GM12878 (cell line): ENCODE measurements at regions not wholly inside any gene's neighbourhood (a gene's known extent, or its start where the extent isn't known, plus 50 kb on each side); places are given as distances from the start of the nearest gene placed in this dataset.

Source experiments
- ATAC-seq: fragments of 200-7000 bp; cut with Tn5 transposase; 3 replicates; pipeline ENCODE4 v1.9.1; 2020; ENCODE audit warnings: mild to moderate bottlenecking, moderate library complexity
- BruUV-seq: library from RNA; stranded (reverse); fragments of 400-500 nt; replicated peaks from 2 replicates; lab custom pipeline; 2021; lab: Mats Ljungman, UMichigan
- CTCF ChIA-PET: fragments of 300-600 bp; sonication (Branson Sonifier 250); formaldehyde crosslinking; extraction: SDS; loops from one replicate; lab custom pipeline; 2021; ENCODE audit warnings: inconsistent platforms; lab: Yijun Ruan, JAX
- POLR2A ChIA-PET: fragments of 350-600 bp; formaldehyde crosslinking; extraction: SDS; loops from one replicate; lab custom pipeline; 2021; ENCODE audit warnings: inconsistent platforms; lab: Charles Lee
- RAD21 ChIA-PET: fragments of 300-600 bp; sonication (Branson Sonifier 250); formaldehyde crosslinking; loops from one replicate; lab custom pipeline; 2023; ENCODE audit warnings: antibody characterized with exemption; ENCODE audit not compliant: unreplicated experiment; lab: Charles Lee
- SMC1A ChIA-PET: fragments of 300-600 bp; sonication (Branson Sonifier 250); formaldehyde crosslinking; loops from one replicate; lab custom pipeline; 2023; ENCODE audit not compliant: unreplicated experiment, uncharacterized antibody; lab: Charles Lee
- DNase-seq: peaks from one replicate; pipeline ENCODE4 v3.0.0-alpha.2; 2011; ENCODE audit warnings: low read depth, low spot score
- FAIRE-seq: peaks from 3 replicates; lab custom pipeline; 2011; peaks lifted over from hg19 to GRCh38; lab: Jason Lieb, UNC
- H2AFZ ChIP-seq: 2 replicates; pipeline ENCODE4 v1.6.0; 2011; ENCODE audit warnings: low read depth, low read length, control low read depth; ENCODE audit not compliant: control insufficient read depth
- H3K27ac ChIP-seq: 2 replicates; pipeline ENCODE4 v1.5.1; 2011; ENCODE audit warnings: control low read depth; ENCODE audit not compliant: control insufficient read depth, insufficient read depth
- H3K27me3 ChIP-seq, 2 experiments: replicated peaks in 1 of 2; 2 replicates each; pipeline versions ENCODE4 v1.6.0 to v1.6.1; 2011; ENCODE audit warnings: low read length in 1 of 2; ENCODE audit not compliant: control insufficient read depth in 2 of 2, insufficient read depth in 2 of 2
- H3K36me3 ChIP-seq, 2 experiments: 2 replicates each; pipeline ENCODE4 v1.5.1; 2011; ENCODE audit warnings: low read length in 1 of 2; ENCODE audit not compliant: control insufficient read depth in 2 of 2, insufficient read depth in 2 of 2
- H3K4me1 ChIP-seq: 2 replicates; pipeline ENCODE4 v1.6.1; 2011; ENCODE audit warnings: mild to moderate bottlenecking, low read length, moderate library complexity, mixed read lengths; ENCODE audit not compliant: control insufficient read depth, insufficient read depth
- H3K4me2 ChIP-seq: 2 replicates; pipeline ENCODE4 v1.6.0; 2011; ENCODE audit warnings: control low read depth; ENCODE audit not compliant: control insufficient read depth, insufficient read depth
- H3K4me3 ChIP-seq: fragments of 200-600 bp; sonication (generic); 2 replicates; pipeline ENCODE4 v1.5.1; 2016
- H3K79me2 ChIP-seq: 2 replicates; pipeline ENCODE4 v1.6.0; 2011; ENCODE audit warnings: low read length; ENCODE audit not compliant: control insufficient read depth, insufficient read depth
- H3K9ac ChIP-seq: 2 replicates; pipeline ENCODE4 v1.8.0; 2011; ENCODE audit warnings: low read length, control low read depth, mixed read lengths; ENCODE audit not compliant: control insufficient read depth, insufficient read depth
- H3K9me3 ChIP-seq: replicated peaks from 3 replicates; pipeline ENCODE4 v1.5.1; 2011; ENCODE audit warnings: mild to moderate bottlenecking, low read length; ENCODE audit not compliant: control insufficient read depth, insufficient read depth
- H4K20me1 ChIP-seq: 2 replicates; pipeline ENCODE4 v1.6.0; 2011; ENCODE audit not compliant: control insufficient read depth, insufficient read depth
- CBX5 ChIP-seq: sonication (generic); IDR thresholded peaks from 2 replicates; pipeline ENCODE4 v1.6.1; 2016; ENCODE audit warnings: low read depth, moderate library complexity, mild to moderate bottlenecking, inconsistent platforms
- HDGF ChIP-seq: fragments of 450-650 bp; IDR thresholded peaks from 2 replicates; pipeline ENCODE4 v1.6.1; 2016; ENCODE audit warnings: antibody characterized with exemption
- NR2C2 ChIP-seq: IDR thresholded peaks from 2 replicates; pipeline ENCODE4 v1.6.1; 2011; ENCODE audit warnings: borderline replicate concordance, low read depth; ENCODE audit not compliant: control insufficient read depth, insufficient read length
- STAT3 ChIP-seq: IDR thresholded peaks from 2 replicates; pipeline ENCODE4 v1.6.1; 2011; ENCODE audit warnings: low read depth, low read length, improper control_type of control experiment
- SUPT20H ChIP-seq: IDR thresholded peaks from 2 replicates; pipeline ENCODE4 v1.6.1; 2011; ENCODE audit warnings: low read depth, mild to moderate bottlenecking, low read length, moderate library complexity, borderline replicate concordance; ENCODE audit not compliant: control insufficient read depth
- TCF3 ChIP-seq: IDR thresholded peaks from 2 replicates; pipeline ENCODE4 v1.6.1; 2012; ENCODE audit warnings: low read depth, mild to moderate bottlenecking, low read length, borderline replicate concordance; ENCODE audit not compliant: insufficient read depth
- WGBS: methylation state at CpG from one replicate; pipeline ENCODE4 v1.1.6; 2016; ENCODE audit warnings: low lambda C conversion rate; ENCODE audit not compliant: insufficient replicate concordance, insufficient coverage; ENCODE audit errors: missing lambda C conversion rate; 5-methylcytosine and 5-hydroxymethylcytosine counted together
- in situ Hi-C: fragments of 300-500 bp; cut with MboI; formaldehyde crosslinking; loops from 9 replicates; pipeline ENCODE4 v1.14.3; 2018; ENCODE audit warnings: mixed read lengths
- intact Hi-C: fragments of 100-400 bp; cut with micrococcal nuclease; formaldehyde crosslinking; loops from one replicate; pipeline ENCODE4 v1.14.2; 2022; ENCODE audit not compliant: unreplicated experiment
- TF ChIP-seq, protein P1 (sequence below): fragments of 450-650 bp; IDR thresholded peaks from 2 replicates; pipeline ENCODE4 v1.6.1; 2017; ENCODE audit warnings: antibody characterized with exemption, mild to moderate bottlenecking, moderate library complexity
- TF ChIP-seq, protein P2 (sequence below): IDR thresholded peaks from 2 replicates; pipeline ENCODE4 v1.6.1; 2012; ENCODE audit warnings: low read depth, low read length, improper control_type of control experiment
- TF ChIP-seq, protein P3 (sequence below): IDR thresholded peaks from 2 replicates; pipeline ENCODE4 v1.6.1; 2012; ENCODE audit warnings: improper control_type of control experiment, low read depth, low read length; ENCODE audit not compliant: insufficient replicate concordance
- TF ChIP-seq, protein P4 (sequence below): fragments of 450-650 bp; formaldehyde crosslinking; IDR thresholded peaks from 2 replicates; pipeline ENCODE4 v1.4.0; 2022; ENCODE audit warnings: mild to moderate bottlenecking, moderate library complexity

DNA sequence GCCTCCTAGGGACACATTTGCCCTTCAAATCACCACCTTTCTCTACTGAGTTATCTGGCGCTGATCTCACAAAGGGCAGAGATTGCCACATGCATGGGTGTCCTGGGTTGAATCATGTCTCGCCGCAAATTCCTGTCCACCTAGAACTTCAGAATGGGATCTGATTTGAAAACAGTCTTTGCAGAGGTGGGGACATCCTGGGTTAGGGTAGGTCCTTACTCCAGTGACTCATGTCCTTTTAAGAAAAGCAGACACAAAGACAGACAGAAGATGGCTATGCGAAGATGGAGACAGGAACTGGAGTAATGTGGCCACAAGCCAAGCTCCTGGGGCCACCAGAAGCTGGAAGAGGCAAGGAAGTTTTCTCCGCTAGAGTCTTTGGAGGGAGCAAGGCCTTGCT, 197.4 kb upstream of the SMIM21 start (continued):
- TF ChIP-seq, protein P1, sequence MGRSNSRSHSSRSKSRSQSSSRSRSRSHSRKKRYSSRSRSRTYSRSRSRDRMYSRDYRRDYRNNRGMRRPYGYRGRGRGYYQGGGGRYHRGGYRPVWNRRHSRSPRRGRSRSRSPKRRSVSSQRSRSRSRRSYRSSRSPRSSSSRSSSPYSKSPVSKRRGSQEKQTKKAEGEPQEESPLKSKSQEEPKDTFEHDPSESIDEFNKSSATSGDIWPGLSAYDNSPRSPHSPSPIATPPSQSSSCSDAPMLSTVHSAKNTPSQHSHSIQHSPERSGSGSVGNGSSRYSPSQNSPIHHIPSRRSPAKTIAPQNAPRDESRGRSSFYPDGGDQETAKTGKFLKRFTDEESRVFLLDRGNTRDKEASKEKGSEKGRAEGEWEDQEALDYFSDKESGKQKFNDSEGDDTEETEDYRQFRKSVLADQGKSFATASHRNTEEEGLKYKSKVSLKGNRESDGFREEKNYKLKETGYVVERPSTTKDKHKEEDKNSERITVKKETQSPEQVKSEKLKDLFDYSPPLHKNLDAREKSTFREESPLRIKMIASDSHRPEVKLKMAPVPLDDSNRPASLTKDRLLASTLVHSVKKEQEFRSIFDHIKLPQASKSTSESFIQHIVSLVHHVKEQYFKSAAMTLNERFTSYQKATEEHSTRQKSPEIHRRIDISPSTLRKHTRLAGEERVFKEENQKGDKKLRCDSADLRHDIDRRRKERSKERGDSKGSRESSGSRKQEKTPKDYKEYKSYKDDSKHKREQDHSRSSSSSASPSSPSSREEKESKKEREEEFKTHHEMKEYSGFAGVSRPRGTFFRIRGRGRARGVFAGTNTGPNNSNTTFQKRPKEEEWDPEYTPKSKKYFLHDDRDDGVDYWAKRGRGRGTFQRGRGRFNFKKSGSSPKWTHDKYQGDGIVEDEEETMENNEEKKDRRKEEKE: no peak
- TF ChIP-seq NR2C2 (no peak), CBX5 (no peak), STAT3 (no peak)
- TF ChIP-seq, protein P2, sequence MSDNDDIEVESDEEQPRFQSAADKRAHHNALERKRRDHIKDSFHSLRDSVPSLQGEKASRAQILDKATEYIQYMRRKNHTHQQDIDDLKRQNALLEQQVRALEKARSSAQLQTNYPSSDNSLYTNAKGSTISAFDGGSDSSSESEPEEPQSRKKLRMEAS: no peak

DNA sequence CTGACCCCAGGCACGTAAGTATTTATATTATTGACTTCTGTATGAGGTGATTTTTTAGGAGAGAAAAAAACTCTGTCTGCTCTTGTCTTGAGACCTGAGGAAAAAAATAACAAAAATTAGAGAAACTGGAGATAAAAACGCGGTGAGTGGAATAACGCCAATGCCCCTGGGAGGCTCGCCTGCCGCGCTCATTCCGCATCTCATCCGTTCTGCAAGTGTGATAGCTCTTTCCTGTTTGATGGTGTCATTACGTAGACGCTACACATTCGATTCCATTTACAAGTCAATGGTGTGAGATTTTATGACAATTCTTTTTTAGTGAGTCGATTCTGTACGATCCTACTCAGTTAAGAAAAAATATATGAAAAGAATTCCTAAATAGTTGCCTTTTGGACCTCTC, 194.3 kb upstream of the SMIM21 start:
- no peaks in the 10 kb centered on the region for H3K36me3 ChIP-seq
- POLR2A ChIA-PET: no interaction called here
- no peaks in the 10 kb centered on the region for H3K4me1 ChIP-seq
- no peak overlapping the region for H3K27ac ChIP-seq
- no peaks in the 10 kb centered on the region for H3K27me3 ChIP-seq
- DNase-seq: no peak
- no peak for ATAC-seq
- H3K4me3 ChIP-seq: no peak overlapping the region
- H3K9ac ChIP-seq: no peak overlapping the region
- no peaks in the 10 kb centered on the region for H4K20me1 ChIP-seq
- no peak overlapping the region for H2AFZ ChIP-seq
- WGBS: 64% methylated on average over 14 of the region's 14 CpGs
- RAD21 ChIA-PET: no interaction called here
- no peak for FAIRE-seq
- no peak overlapping the region for H3K4me2 ChIP-seq
- TF ChIP-seq HDGF: no peak
- TF ChIP-seq TCF3: no peak
- TF ChIP-seq SUPT20H: no peak
- TF ChIP-seq, protein P2: no peak
- TF ChIP-seq, protein P3, sequence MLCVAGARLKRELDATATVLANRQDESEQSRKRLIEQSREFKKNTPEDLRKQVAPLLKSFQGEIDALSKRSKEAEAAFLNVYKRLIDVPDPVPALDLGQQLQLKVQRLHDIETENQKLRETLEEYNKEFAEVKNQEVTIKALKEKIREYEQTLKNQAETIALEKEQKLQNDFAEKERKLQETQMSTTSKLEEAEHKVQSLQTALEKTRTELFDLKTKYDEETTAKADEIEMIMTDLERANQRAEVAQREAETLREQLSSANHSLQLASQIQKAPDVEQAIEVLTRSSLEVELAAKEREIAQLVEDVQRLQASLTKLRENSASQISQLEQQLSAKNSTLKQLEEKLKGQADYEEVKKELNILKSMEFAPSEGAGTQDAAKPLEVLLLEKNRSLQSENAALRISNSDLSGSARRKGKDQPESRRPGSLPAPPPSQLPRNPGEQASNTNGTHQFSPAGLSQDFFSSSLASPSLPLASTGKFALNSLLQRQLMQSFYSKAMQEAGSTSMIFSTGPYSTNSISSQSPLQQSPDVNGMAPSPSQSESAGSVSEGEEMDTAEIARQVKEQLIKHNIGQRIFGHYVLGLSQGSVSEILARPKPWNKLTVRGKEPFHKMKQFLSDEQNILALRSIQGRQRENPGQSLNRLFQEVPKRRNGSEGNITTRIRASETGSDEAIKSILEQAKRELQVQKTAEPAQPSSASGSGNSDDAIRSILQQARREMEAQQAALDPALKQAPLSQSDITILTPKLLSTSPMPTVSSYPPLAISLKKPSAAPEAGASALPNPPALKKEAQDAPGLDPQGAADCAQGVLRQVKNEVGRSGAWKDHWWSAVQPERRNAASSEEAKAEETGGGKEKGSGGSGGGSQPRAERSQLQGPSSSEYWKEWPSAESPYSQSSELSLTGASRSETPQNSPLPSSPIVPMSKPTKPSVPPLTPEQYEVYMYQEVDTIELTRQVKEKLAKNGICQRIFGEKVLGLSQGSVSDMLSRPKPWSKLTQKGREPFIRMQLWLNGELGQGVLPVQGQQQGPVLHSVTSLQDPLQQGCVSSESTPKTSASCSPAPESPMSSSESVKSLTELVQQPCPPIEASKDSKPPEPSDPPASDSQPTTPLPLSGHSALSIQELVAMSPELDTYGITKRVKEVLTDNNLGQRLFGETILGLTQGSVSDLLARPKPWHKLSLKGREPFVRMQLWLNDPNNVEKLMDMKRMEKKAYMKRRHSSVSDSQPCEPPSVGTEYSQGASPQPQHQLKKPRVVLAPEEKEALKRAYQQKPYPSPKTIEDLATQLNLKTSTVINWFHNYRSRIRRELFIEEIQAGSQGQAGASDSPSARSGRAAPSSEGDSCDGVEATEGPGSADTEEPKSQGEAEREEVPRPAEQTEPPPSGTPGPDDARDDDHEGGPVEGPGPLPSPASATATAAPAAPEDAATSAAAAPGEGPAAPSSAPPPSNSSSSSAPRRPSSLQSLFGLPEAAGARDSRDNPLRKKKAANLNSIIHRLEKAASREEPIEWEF: no peak
- TF ChIP-seq, protein P4, sequence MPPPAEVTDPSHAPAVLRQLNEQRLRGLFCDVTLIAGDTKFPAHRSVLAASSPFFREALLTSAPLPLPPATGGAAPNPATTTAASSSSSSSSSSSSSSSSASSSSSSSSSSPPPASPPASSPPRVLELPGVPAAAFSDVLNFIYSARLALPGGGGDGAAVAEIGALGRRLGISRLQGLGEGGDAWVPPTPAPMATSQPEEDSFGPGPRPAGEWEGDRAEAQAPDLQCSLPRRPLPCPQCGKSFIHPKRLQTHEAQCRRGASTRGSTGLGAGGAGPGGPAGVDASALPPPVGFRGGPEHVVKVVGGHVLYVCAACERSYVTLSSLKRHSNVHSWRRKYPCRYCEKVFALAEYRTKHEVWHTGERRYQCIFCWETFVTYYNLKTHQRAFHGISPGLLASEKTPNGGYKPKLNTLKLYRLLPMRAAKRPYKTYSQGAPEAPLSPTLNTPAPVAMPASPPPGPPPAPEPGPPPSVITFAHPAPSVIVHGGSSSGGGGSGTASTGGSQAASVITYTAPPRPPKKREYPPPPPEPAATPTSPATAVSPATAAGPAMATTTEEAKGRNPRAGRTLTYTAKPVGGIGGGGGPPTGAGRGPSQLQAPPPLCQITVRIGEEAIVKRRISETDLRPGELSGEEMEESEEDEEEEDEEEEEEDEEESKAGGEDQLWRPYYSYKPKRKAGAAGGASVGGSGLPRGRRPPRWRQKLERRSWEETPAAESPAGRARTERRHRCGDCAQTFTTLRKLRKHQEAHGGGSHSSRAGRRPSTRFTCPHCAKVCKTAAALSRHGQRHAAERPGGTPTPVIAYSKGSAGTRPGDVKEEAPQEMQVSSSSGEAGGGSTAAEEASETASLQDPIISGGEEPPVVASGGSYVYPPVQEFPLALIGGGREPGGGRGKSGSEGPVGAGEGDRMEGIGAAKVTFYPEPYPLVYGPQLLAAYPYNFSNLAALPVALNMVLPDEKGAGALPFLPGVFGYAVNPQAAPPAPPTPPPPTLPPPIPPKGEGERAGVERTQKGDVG: no peak
- intact Hi-C loops (no loop called here), in situ Hi-C loops (no loop called here)
- BruUV-seq: no TSS peak
- no peaks in the 10 kb centered on the region for H3K9me3 ChIP-seq
- H3K79me2 ChIP-seq: no peaks in the 10 kb centered on the region
- SMC1A ChIA-PET: no interaction called here
- CTCF ChIA-PET: no interaction called here
